Natural killer cell (primary cell): ENCODE measurements at regions not wholly inside any gene's neighbourhood (a gene's known extent, or its start where the extent isn't known, plus 50 kb on each side); places are given as distances from the start of the nearest gene placed in this dataset.

Source experiments
- ATAC-seq, 3 donors: fragments of 150-1000 bp in 2 of 3; fragments of 200-7000 bp in 1 of 3; cut with Tn5 transposase; 1 replicate in 1 of 3; 2 replicates in 2 of 3; pipeline ENCODE4 v1.10.0; 2021; ENCODE audit warnings: mild to moderate bottlenecking in 2 of 3, moderate library complexity in 2 of 3
- DNase-seq, 2 donors: peaks; one replicate each; pipeline versions ENCODE4 v3.0.0 to v3.0.0-alpha.2; 2013 to 2021; ENCODE audit warnings: mixed read lengths in 1 of 2
- H3K27ac ChIP-seq: one replicate; pipeline ENCODE4 v1.5.1; 2013; ENCODE audit warnings: mild to moderate bottlenecking, low read length
- H3K27me3 ChIP-seq: one replicate; pipeline ENCODE4 v1.6.1; 2013; ENCODE audit warnings: low read length; ENCODE audit not compliant: control insufficient read depth, insufficient read depth
- H3K36me3 ChIP-seq: one replicate; pipeline ENCODE4 v1.6.1; 2013; ENCODE audit warnings: low read length; ENCODE audit not compliant: control insufficient read depth, insufficient read depth
- H3K4me1 ChIP-seq: one replicate; pipeline ENCODE4 v1.6.1; 2013; ENCODE audit warnings: low read length; ENCODE audit not compliant: control insufficient read depth, insufficient read depth
- H3K4me3 ChIP-seq: one replicate; pipeline ENCODE4 v1.5.1; 2013; ENCODE audit warnings: low read length
- H3K9me3 ChIP-seq: one replicate; pipeline ENCODE4 v1.6.1; 2013; ENCODE audit warnings: low read length; ENCODE audit not compliant: control insufficient read depth, insufficient read depth
- H3K27ac Mint-ChIP-seq, 2 donors: one replicate each; pipeline ENCODE4 v1.8.0; 2022; ENCODE audit warnings: mild to moderate bottlenecking in 2 of 2, mixed read lengths in 2 of 2, moderate library complexity in 1 of 2
- H3K27me3 Mint-ChIP-seq, 2 donors: one replicate each; pipeline ENCODE4 v1.8.0; 2022; ENCODE audit warnings: low read depth in 2 of 2, mixed read lengths in 2 of 2
- H3K36me3 Mint-ChIP-seq: one replicate; pipeline ENCODE4 v1.8.0; 2022; ENCODE audit warnings: mixed read lengths
- H3K4me1 Mint-ChIP-seq, 2 donors: one replicate each; pipeline ENCODE4 v1.8.0; 2022; ENCODE audit warnings: mixed read lengths in 2 of 2
- H3K4me3 Mint-ChIP-seq: one replicate; pipeline ENCODE4 v1.8.0; 2022; ENCODE audit warnings: mild to moderate bottlenecking, moderate library complexity, mixed read lengths
- H3K9me3 Mint-ChIP-seq, 2 donors: one replicate each; pipeline ENCODE4 v1.8.0; 2022; ENCODE audit warnings: mixed read lengths in 2 of 2
- CTCF ChIP-seq: fragments of 200-600 bp; IDR thresholded peaks from one replicate; pipeline ENCODE4 v1.8.0; 2022; ENCODE audit warnings: antibody characterized with exemption
- WGBS: methylation state at CpG from one replicate; pipeline ENCODE4 v1.1.7; 2013; ENCODE audit warnings: missing lambda C conversion rate; ENCODE audit not compliant: insufficient coverage; 5-methylcytosine and 5-hydroxymethylcytosine counted together
- intact Hi-C: fragments of 100-400 bp; cut with micrococcal nuclease; formaldehyde crosslinking; loops from one replicate; pipeline ENCODE4 v1.14.2; 2022

GRCh38 chr5:121019106-121019505 is 555.0 kb downstream of the PRR16 start:
- Histone ChIP-seq H3K36me3 (no peaks in the 10 kb centered on the region), H3K27me3 (no peaks in the 10 kb centered on the region), H3K9me3 (no peaks in the 10 kb centered on the region), H3K27ac (no peak overlapping the region), H3K4me1 (no peaks in the 10 kb centered on the region), H3K4me3 (no peak overlapping the region)
- no peak for TF ChIP-seq CTCF
- Mint-ChIP-seq H3K4me1 (no peaks in the 10 kb centered on the region), H3K9me3 (peaks cover 6 to 9% of the 10 kb centered on the region in 2 donors), H3K27ac (no peak overlapping the region), H3K36me3 (no peaks in the 10 kb centered on the region), H3K4me3 (no peak overlapping the region), H3K27me3 (no peaks in the 10 kb centered on the region)
- DNase-seq (no peak), ATAC-seq (no peak)
- intact Hi-C loops: no loop called here

- Mint-ChIP-seq H3K27me3 (no peaks in the 10 kb centered on the region), H3K4me3 (no peak overlapping the region), H3K36me3 (no peaks in the 10 kb centered on the region), H3K4me1 (no peaks in the 10 kb centered on the region), H3K9me3 (peaks cover 6 to 9% of the 10 kb centered on the region in 2 donors), H3K27ac (no peak overlapping the region)
- no peak overlapping the region for H3K4me3 ChIP-seq
- H3K27me3 ChIP-seq: no peaks in the 10 kb centered on the region
- ATAC-seq: no peak
- intact Hi-C loops: no loop called here
- TF ChIP-seq CTCF: no peak
- H3K4me1 ChIP-seq: no peaks in the 10 kb centered on the region
- H3K36me3 ChIP-seq: no peaks in the 10 kb centered on the region
- H3K9me3 ChIP-seq: no peaks in the 10 kb centered on the region
- 82% methylated on average over 1 of the region's 2 CpGs for WGBS
- H3K27ac ChIP-seq: no peak overlapping the region
- no peak for DNase-seq
Measured at GRCh38 chr5:121019734-121020133, 555.6 kb downstream of the PRR16 start.

- H3K4me1 Mint-ChIP-seq: no peaks in the 10 kb centered on the region
- no peak for DNase-seq
- WGBS: 85% methylated on average over 5 of the region's 5 CpGs
- Histone ChIP-seq H3K36me3 (no peaks in the 10 kb centered on the region), H3K4me1 (no peaks in the 10 kb centered on the region), H3K4me3 (no peak overlapping the region), H3K27me3 (no peaks in the 10 kb centered on the region), H3K9me3 (no peaks in the 10 kb centered on the region), H3K27ac (no peak overlapping the region)
- peaks cover 5 to 7% of the 10 kb centered on the region in 2 donors for H3K9me3 Mint-ChIP-seq
- H3K27me3 Mint-ChIP-seq: no peaks in the 10 kb centered on the region
- ATAC-seq: no peak
- TF ChIP-seq CTCF: no peak
- H3K27ac Mint-ChIP-seq: no peak overlapping the region
- no peak overlapping the region for H3K4me3 Mint-ChIP-seq
- intact Hi-C loops: no loop called here
- H3K36me3 Mint-ChIP-seq: no peaks in the 10 kb centered on the region
Measured at GRCh38 chr5:121021681-121022080, 557.6 kb downstream of the PRR16 start.

- Histone ChIP-seq H3K4me1 (no peaks in the 10 kb centered on the region), H3K9me3 (no peaks in the 10 kb centered on the region), H3K27ac (no peak overlapping the region), H3K27me3 (no peaks in the 10 kb centered on the region), H3K36me3 (no peaks in the 10 kb centered on the region), H3K4me3 (no peak overlapping the region)
- Mint-ChIP-seq H3K36me3 (no peaks in the 10 kb centered on the region), H3K4me1 (no peaks in the 10 kb centered on the region), H3K27me3 (no peaks in the 10 kb centered on the region), H3K9me3 (peaks cover 3 to 11% of the 10 kb centered on the region in 2 donors), H3K27ac (no peak overlapping the region), H3K4me3 (no peak overlapping the region)
- DNase-seq (no peak), ATAC-seq (no peak)
- no peak for TF ChIP-seq CTCF
- intact Hi-C loops: no loop called here
- 68% methylated on average over 4 of the region's 5 CpGs for WGBS
Measured at GRCh38 chr5:121024416-121025311, 560.6 kb downstream of the PRR16 start.
